ENCODE measurements at regions not wholly inside any gene's neighbourhood (a gene's known extent, or its start where the extent isn't known, plus 50 kb on each side); places are given as distances from the start of the nearest gene placed in this dataset.

GRCh38 chr14:87207756-87208155 lies 785.2 kb downstream of the GALC start (continued):
- no peak for TF ChIP-seq MTA3 (IDR thresholded peaks at IDR 0.05; ENCODE audit: borderline replicate concordance, low read length)
- TF ChIP-seq MYC (IDR thresholded peaks at IDR 0.05; ENCODE audit: insufficient read depth, insufficient read length, insufficient replicate concordance, low read length, severe bottlenecking): no peak
- no peak for TF ChIP-seq PML (IDR thresholded peaks at IDR 0.05; ENCODE audit: low read length)
- TF ChIP-seq RAD51 (IDR thresholded peaks at IDR 0.05): no peak
- no peak for TF ChIP-seq ZNF217 (IDR thresholded peaks at IDR 0.05)
- no peak for TF ChIP-seq CHD2 (IDR thresholded peaks at IDR 0.05; ENCODE audit: borderline replicate concordance, low read depth, low read length)
- TF ChIP-seq PKNOX1 (IDR thresholded peaks at IDR 0.05): no peak
- no peak for TF ChIP-seq MEF2B (IDR thresholded peaks at IDR 0.05; ENCODE audit: partially characterized antibody, poor library complexity, severe bottlenecking)
- TF ChIP-seq BRCA1 (IDR thresholded peaks at IDR 0.05; ENCODE audit: low read depth, low read length): no peak
- TF ChIP-seq SMARCA5 (IDR thresholded peaks at IDR 0.05): no peak
- no peak for TF ChIP-seq CUX1 (IDR thresholded peaks at IDR 0.05; ENCODE audit: insufficient replicate concordance, low read depth, low read length)
- TF ChIP-seq ZBED1 (IDR thresholded peaks at IDR 0.05; ENCODE audit: borderline replicate concordance): no peak
- no peak for TF ChIP-seq HCFC1 (IDR thresholded peaks at IDR 0.05; ENCODE audit: low read length)
